IMR-90 (cell line): ENCODE measurements at regions not wholly inside any gene's neighbourhood (a gene's known extent, or its start where the extent isn't known, plus 50 kb on each side); places are given as distances from the start of the nearest gene placed in this dataset.

Experiments used
- ATAC-seq: fragments of 200-7000 bp; cut with Tn5 transposase; 2 replicates; pipeline ENCODE4 v1.9.1; 2020; ENCODE audit warnings: low read depth, mild to moderate bottlenecking, moderate library complexity
- BruUV-seq: library from RNA; stranded (reverse); fragments of 400-500 nt; replicated peaks from 2 replicates; lab custom pipeline; 2021; lab: Mats Ljungman, UMichigan
- CTCF ChIA-PET: fragments of 300-600 bp; formaldehyde crosslinking; extraction: SDS; loops from one replicate; lab custom pipeline; 2021; ENCODE audit warnings: antibody characterized with exemption; lab: Yijun Ruan, JAX
- POLR2A ChIA-PET: fragments of 300-600 bp; sonication (Branson Sonifier 250); formaldehyde crosslinking; loops from one replicate; lab custom pipeline; 2022; ENCODE audit warnings: antibody characterized with exemption; ENCODE audit not compliant: unreplicated experiment; lab: Charles Lee
- DNase-seq: peaks from one replicate; pipeline ENCODE4 v3.0.0; 2013
- H2AFZ ChIP-seq: replicated peaks from 2 replicates; pipeline ENCODE3; 2013; ENCODE audit warnings: low read length, mild to moderate bottlenecking; ENCODE audit not compliant: poor library complexity
- H2AK5ac ChIP-seq: 2 replicates; pipeline ENCODE4 v1.6.1; 2013; ENCODE audit warnings: low read depth, low read length, inconsistent platforms
- H2AK9ac ChIP-seq: replicated peaks from 2 replicates; pipeline ENCODE3; 2013; ENCODE audit warnings: mild to moderate bottlenecking, low read depth, low read length, moderate library complexity; ENCODE audit not compliant: poor library complexity
- H2BK120ac ChIP-seq: 2 replicates; pipeline ENCODE4 v1.6.1; 2013; ENCODE audit warnings: low read depth, low read length, inconsistent platforms
- H2BK15ac ChIP-seq: 3 replicates; pipeline ENCODE4 v1.6.1; 2013; ENCODE audit warnings: low read depth, low read length, inconsistent platforms
- H2BK20ac ChIP-seq: 2 replicates; pipeline ENCODE4 v1.6.1; 2013; ENCODE audit warnings: low read depth, mild to moderate bottlenecking, inconsistent platforms, low read length, moderate library complexity
- H2BK5ac ChIP-seq: 2 replicates; pipeline ENCODE4 v1.6.1; 2013; ENCODE audit warnings: mild to moderate bottlenecking, low read depth, low read length, inconsistent platforms; ENCODE audit not compliant: poor library complexity, severe bottlenecking
- H3K14ac ChIP-seq: replicated peaks from 2 replicates; pipeline ENCODE4 v1.6.1; 2013; ENCODE audit warnings: low read depth, low read length, inconsistent platforms
- H3K18ac ChIP-seq: 2 replicates; pipeline ENCODE4 v1.6.1; 2013; ENCODE audit warnings: low read depth, low read length, control low read depth
- H3K23ac ChIP-seq: 2 replicates; pipeline ENCODE4 v1.6.1; 2013; ENCODE audit warnings: low read depth, low read length, inconsistent platforms
- H3K27ac ChIP-seq: 2 replicates; pipeline ENCODE4 v1.5.1; 2013; ENCODE audit warnings: mild to moderate bottlenecking, control low read depth, low read length; ENCODE audit not compliant: insufficient read depth
- H3K27me3 ChIP-seq: 2 replicates; pipeline ENCODE4 v1.6.1; 2013; ENCODE audit warnings: low read length; ENCODE audit not compliant: control insufficient read depth, insufficient read depth
- H3K36me3 ChIP-seq: 2 replicates; pipeline ENCODE4 v1.6.1; 2013; ENCODE audit warnings: low read length, mixed read lengths; ENCODE audit not compliant: control insufficient read depth, insufficient read depth
- H3K4ac ChIP-seq: 2 replicates; pipeline ENCODE4 v1.6.1; 2013; ENCODE audit warnings: low read depth, low read length, inconsistent platforms
- H3K4me1 ChIP-seq: 2 replicates; pipeline ENCODE4 v1.6.1; 2013; ENCODE audit warnings: low read length, mixed read lengths; ENCODE audit not compliant: control insufficient read depth, insufficient read depth
- H3K4me2 ChIP-seq: 2 replicates; pipeline ENCODE4 v1.6.1; 2013; ENCODE audit warnings: low read depth, mild to moderate bottlenecking, control low read depth, low read length, moderate library complexity
- H3K4me3 ChIP-seq: 2 replicates; pipeline ENCODE4 v1.5.1; 2013; ENCODE audit warnings: low read depth, mild to moderate bottlenecking, control low read depth, low read length, moderate library complexity; ENCODE audit not compliant: insufficient read depth
- H3K56ac ChIP-seq: 2 replicates; pipeline ENCODE4 v1.6.1; 2013; ENCODE audit warnings: low read length, inconsistent platforms; ENCODE audit not compliant: insufficient read depth; ENCODE audit errors: extremely low read depth
- H3K79me1 ChIP-seq, 2 experiments: 2 replicates each; pipeline ENCODE4 v1.6.1; 2013; ENCODE audit warnings: low read length in 2 of 2, inconsistent platforms in 1 of 2, low read depth in 1 of 2
- H3K9ac ChIP-seq: 2 replicates; pipeline ENCODE4 v1.6.1; 2013; ENCODE audit warnings: low read depth, low read length, control low read depth
- H3K9me1 ChIP-seq: 2 replicates; pipeline ENCODE4 v1.6.1; 2013; ENCODE audit warnings: low read length, inconsistent platforms; ENCODE audit not compliant: insufficient read depth
- H3K9me3 ChIP-seq: 2 replicates; pipeline ENCODE4 v1.6.1; 2013; ENCODE audit warnings: low read length; ENCODE audit not compliant: control insufficient read depth, insufficient read depth
- H4K20me1 ChIP-seq: 2 replicates; pipeline ENCODE4 v1.6.1; 2013; ENCODE audit warnings: low read length, inconsistent platforms; ENCODE audit not compliant: insufficient read depth
- H4K5ac ChIP-seq: 2 replicates; pipeline ENCODE4 v1.6.1; 2013; ENCODE audit warnings: mild to moderate bottlenecking, low read depth, low read length, control low read depth
- H4K8ac ChIP-seq, 2 experiments: 2 replicates each; pipeline ENCODE4 v1.6.1; 2013; ENCODE audit warnings: low read depth in 2 of 2, low read length in 2 of 2, control low read depth in 1 of 2, inconsistent platforms in 1 of 2
- H4K91ac ChIP-seq: 2 replicates; pipeline ENCODE4 v1.6.1; 2013; ENCODE audit warnings: low read depth, low read length, inconsistent platforms; ENCODE audit not compliant: insufficient read depth
- BHLHE40 ChIP-seq: fragments of 150-350 bp; IDR thresholded peaks from 2 replicates; pipeline ENCODE4 v1.6.1; 2016; ENCODE audit warnings: mild to moderate bottlenecking, low read depth, low read length
- CEBPB ChIP-seq: IDR thresholded peaks from 2 replicates; pipeline ENCODE4 v1.6.1; 2012; ENCODE audit warnings: low read depth, low read length, improper control_type of control experiment
- CHD1 ChIP-seq: IDR thresholded peaks from 2 replicates; pipeline ENCODE4 v1.6.1; 2012; ENCODE audit warnings: low read depth, low read length, improper control_type of control experiment
- FOS ChIP-seq: fragments of 150-350 bp; IDR thresholded peaks from 2 replicates; pipeline ENCODE4 v1.6.1; 2016; ENCODE audit warnings: low read depth, low read length
- MAFK ChIP-seq: IDR thresholded peaks from 2 replicates; pipeline ENCODE4 v1.6.1; 2012; ENCODE audit warnings: low read depth, low read length, improper control_type of control experiment
- MAZ ChIP-seq: IDR thresholded peaks from 2 replicates; pipeline ENCODE4 v1.6.1; 2012; ENCODE audit warnings: low read depth, mild to moderate bottlenecking, low read length, improper control_type of control experiment, moderate library complexity, borderline replicate concordance
- MXI1 ChIP-seq: IDR thresholded peaks from 2 replicates; pipeline ENCODE4 v1.6.1; 2012; ENCODE audit warnings: low read depth, mild to moderate bottlenecking, low read length, moderate library complexity, borderline replicate concordance
- NFE2L2 ChIP-seq: fragments of 150-350 bp; IDR thresholded peaks from 2 replicates; pipeline ENCODE4 v1.6.1; 2016; ENCODE audit warnings: low read depth, mild to moderate bottlenecking, low read length
- POLR2A ChIP-seq: IDR thresholded peaks from 2 replicates; pipeline ENCODE4 v1.6.1; 2012; ENCODE audit warnings: mild to moderate bottlenecking, low read depth, low read length
- RAD21 ChIP-seq: IDR thresholded peaks from 2 replicates; pipeline ENCODE4 v1.6.1; 2012; ENCODE audit warnings: low read length, improper control_type of control experiment
- RCOR1 ChIP-seq: IDR thresholded peaks from 2 replicates; pipeline ENCODE4 v1.6.1; 2012; ENCODE audit warnings: mild to moderate bottlenecking, low read length, improper control_type of control experiment; ENCODE audit not compliant: insufficient replicate concordance
- RFX5 ChIP-seq: IDR thresholded peaks from 2 replicates; pipeline ENCODE4 v1.8.0; 2012; ENCODE audit warnings: low read depth, mild to moderate bottlenecking, low read length, moderate library complexity
- SMC3 ChIP-seq: fragments of 150-350 bp; IDR thresholded peaks from 2 replicates; pipeline ENCODE4 v1.6.1; 2016; ENCODE audit warnings: low read depth, mild to moderate bottlenecking, antibody characterized with exemption, low read length, moderate library complexity
- dilution Hi-C: fragments of 300-500 bp; cut with HindIII; formaldehyde crosslinking; loops from one replicate; pipeline ENCODE4 v1.14.3; 2018; ENCODE audit warnings: low sequenced_read_pairs; ENCODE audit not compliant: unreplicated experiment
- in situ Hi-C: fragments of 300-500 bp; cut with MboI; formaldehyde crosslinking; loops from 3 replicates; pipeline ENCODE4 v1.14.3; 2019; ENCODE audit warnings: low sequenced_read_pairs, inconsistent platforms, mixed read lengths
- intact Hi-C: fragments of 100-400 bp; cut with micrococcal nuclease; formaldehyde crosslinking; loops from 2 replicates; pipeline ENCODE4 v1.10.0; 2022
- TF ChIP-seq, protein P1 (sequence below): fragments of 150-350 bp; IDR thresholded peaks from 2 replicates; pipeline ENCODE4 v1.6.1; 2016; ENCODE audit warnings: low read depth, mild to moderate bottlenecking, low read length, moderate library complexity, borderline replicate concordance
- TF ChIP-seq, protein P2 (sequence below): fragments of 150-350 bp; IDR thresholded peaks from 2 replicates; pipeline ENCODE4 v1.6.1; 2017; ENCODE audit warnings: mild to moderate bottlenecking, antibody characterized with exemption, low read length, low read depth
- TF ChIP-seq, protein P3 (sequence below): conservative IDR thresholded peaks from 2 replicates; pipeline ENCODE4 v1.5.1; 2012; ENCODE audit warnings: mild to moderate bottlenecking, low read depth, low read length, improper control_type of control experiment

DNA sequence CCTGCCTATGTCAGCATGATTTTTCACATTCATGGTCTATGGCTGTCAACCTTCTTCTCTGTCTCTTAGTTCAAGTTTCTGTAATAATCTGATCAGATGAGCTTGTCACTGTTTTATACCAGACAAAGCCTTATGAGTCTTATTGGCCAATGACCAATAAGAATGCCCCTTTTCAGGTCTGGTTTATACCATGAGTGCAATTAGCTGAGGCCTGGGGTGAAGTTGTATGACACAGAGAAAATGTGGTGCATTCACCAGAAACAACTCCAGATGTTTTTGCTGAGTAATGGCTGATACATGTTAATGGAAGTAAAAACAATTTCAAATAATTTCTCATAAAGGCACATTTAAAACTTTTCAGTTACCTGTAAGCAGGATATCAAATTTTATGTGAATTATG, 218.6 kb upstream of the CDH8 start:
- no peaks in the 10 kb centered on the region for H3K9me1 ChIP-seq
- H3K56ac ChIP-seq: no peak overlapping the region
- no peak overlapping the region for H2AFZ ChIP-seq
- H2AK9ac ChIP-seq: no peak overlapping the region
- no TSS peak for BruUV-seq
- H4K20me1 ChIP-seq: no peaks in the 10 kb centered on the region
- no peak overlapping the region for H3K4me2 ChIP-seq
- ChIA-PET CTCF (no interaction called here), POLR2A (no interaction called here)
- no peaks in the 10 kb centered on the region for H3K4me1 ChIP-seq
- no peak overlapping the region for H4K8ac ChIP-seq
- H3K79me1 ChIP-seq: no peaks in the 10 kb centered on the region
- dilution Hi-C loops: no loop called here
- no peak overlapping the region for H3K23ac ChIP-seq
- H3K36me3 ChIP-seq: no peaks in the 10 kb centered on the region
- H3K27me3 ChIP-seq: no peaks in the 10 kb centered on the region
- no peak overlapping the region for H2BK15ac ChIP-seq
- DNase-seq: no peak
- H3K9me3 ChIP-seq: peaks cover 7% of the 10 kb centered on the region
- no peak overlapping the region for H4K91ac ChIP-seq
- H3K18ac ChIP-seq: no peak overlapping the region
- no peak overlapping the region for H2AK5ac ChIP-seq
- intact Hi-C loops: no loop called here
- in situ Hi-C loops: no loop called here
- no peak overlapping the region for H3K14ac ChIP-seq
- H3K27ac ChIP-seq: no peak overlapping the region
- TF ChIP-seq, protein P1, sequence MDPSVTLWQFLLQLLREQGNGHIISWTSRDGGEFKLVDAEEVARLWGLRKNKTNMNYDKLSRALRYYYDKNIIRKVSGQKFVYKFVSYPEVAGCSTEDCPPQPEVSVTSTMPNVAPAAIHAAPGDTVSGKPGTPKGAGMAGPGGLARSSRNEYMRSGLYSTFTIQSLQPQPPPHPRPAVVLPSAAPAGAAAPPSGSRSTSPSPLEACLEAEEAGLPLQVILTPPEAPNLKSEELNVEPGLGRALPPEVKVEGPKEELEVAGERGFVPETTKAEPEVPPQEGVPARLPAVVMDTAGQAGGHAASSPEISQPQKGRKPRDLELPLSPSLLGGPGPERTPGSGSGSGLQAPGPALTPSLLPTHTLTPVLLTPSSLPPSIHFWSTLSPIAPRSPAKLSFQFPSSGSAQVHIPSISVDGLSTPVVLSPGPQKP: no peak
- no peak for TF ChIP-seq POLR2A
- TF ChIP-seq MXI1: no peak
- TF ChIP-seq RAD21: no peak
- no peak for TF ChIP-seq SMC3
- TF ChIP-seq CEBPB: no peak
- TF ChIP-seq BHLHE40: no peak
- TF ChIP-seq NFE2L2: no peak
- no peak for TF ChIP-seq RFX5
- TF ChIP-seq MAZ: no peak
- TF ChIP-seq FOS: no peak
- no peak for TF ChIP-seq RCOR1
- TF ChIP-seq, protein P2, sequence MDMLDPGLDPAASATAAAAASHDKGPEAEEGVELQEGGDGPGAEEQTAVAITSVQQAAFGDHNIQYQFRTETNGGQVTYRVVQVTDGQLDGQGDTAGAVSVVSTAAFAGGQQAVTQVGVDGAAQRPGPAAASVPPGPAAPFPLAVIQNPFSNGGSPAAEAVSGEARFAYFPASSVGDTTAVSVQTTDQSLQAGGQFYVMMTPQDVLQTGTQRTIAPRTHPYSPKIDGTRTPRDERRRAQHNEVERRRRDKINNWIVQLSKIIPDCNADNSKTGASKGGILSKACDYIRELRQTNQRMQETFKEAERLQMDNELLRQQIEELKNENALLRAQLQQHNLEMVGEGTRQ: no peak
- TF ChIP-seq, protein P3, sequence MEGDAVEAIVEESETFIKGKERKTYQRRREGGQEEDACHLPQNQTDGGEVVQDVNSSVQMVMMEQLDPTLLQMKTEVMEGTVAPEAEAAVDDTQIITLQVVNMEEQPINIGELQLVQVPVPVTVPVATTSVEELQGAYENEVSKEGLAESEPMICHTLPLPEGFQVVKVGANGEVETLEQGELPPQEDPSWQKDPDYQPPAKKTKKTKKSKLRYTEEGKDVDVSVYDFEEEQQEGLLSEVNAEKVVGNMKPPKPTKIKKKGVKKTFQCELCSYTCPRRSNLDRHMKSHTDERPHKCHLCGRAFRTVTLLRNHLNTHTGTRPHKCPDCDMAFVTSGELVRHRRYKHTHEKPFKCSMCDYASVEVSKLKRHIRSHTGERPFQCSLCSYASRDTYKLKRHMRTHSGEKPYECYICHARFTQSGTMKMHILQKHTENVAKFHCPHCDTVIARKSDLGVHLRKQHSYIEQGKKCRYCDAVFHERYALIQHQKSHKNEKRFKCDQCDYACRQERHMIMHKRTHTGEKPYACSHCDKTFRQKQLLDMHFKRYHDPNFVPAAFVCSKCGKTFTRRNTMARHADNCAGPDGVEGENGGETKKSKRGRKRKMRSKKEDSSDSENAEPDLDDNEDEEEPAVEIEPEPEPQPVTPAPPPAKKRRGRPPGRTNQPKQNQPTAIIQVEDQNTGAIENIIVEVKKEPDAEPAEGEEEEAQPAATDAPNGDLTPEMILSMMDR: no peak
- TF ChIP-seq CHD1: no peak
- no peak for TF ChIP-seq MAFK
- H3K9ac ChIP-seq: no peak overlapping the region
- H2BK120ac ChIP-seq: no peak overlapping the region
- ATAC-seq: no peak
- no peak overlapping the region for H3K4ac ChIP-seq
- no peak overlapping the region for H2BK20ac ChIP-seq
- H3K4me3 ChIP-seq: no peak overlapping the region
- H2BK5ac ChIP-seq: no peak overlapping the region
- no peak overlapping the region for H4K5ac ChIP-seq
